Stimulated activated memory B cell treated with anti-CD40 and anti-IgM and Interleukin-4, amounts not matched to agents 10 μg/mL and 1 μg/mL and 100 μg/mL, for 72 hours (primary cell): ENCODE measurements at regions not wholly inside any gene's neighbourhood (a gene's known extent, or its start where the extent isn't known, plus 50 kb on each side); places are given as distances from the start of the nearest gene placed in this dataset.
"Not testable (repeated sequence)": the region's sequence is repeated elsewhere in the genome, so short reads cannot be mapped to it uniquely, and the experiment has no call there.

Experiments
- ATAC-seq: fragments of 150-1000 bp; cut with Tn5 transposase; 2 replicates; pipeline ENCODE4 v1.10.0; 2021
- H3K27ac Mint-ChIP-seq: one replicate; pipeline ENCODE4 v1.8.0; 2022; ENCODE audit warnings: mild to moderate bottlenecking, mixed read lengths
- H3K27me3 Mint-ChIP-seq: one replicate; pipeline ENCODE4 v1.8.0; 2022; ENCODE audit warnings: mixed read lengths
- H3K36me3 Mint-ChIP-seq: one replicate; pipeline ENCODE4 v1.8.0; 2022; ENCODE audit warnings: mixed read lengths
- H3K4me1 Mint-ChIP-seq: one replicate; pipeline ENCODE4 v1.8.0; 2022; ENCODE audit warnings: mixed read lengths
- H3K4me3 Mint-ChIP-seq: one replicate; pipeline ENCODE4 v1.8.0; 2022; ENCODE audit warnings: mild to moderate bottlenecking, moderate library complexity, mixed read lengths
- H3K9me3 Mint-ChIP-seq: one replicate; pipeline ENCODE4 v1.8.0; 2022; ENCODE audit warnings: mixed read lengths

DNA sequence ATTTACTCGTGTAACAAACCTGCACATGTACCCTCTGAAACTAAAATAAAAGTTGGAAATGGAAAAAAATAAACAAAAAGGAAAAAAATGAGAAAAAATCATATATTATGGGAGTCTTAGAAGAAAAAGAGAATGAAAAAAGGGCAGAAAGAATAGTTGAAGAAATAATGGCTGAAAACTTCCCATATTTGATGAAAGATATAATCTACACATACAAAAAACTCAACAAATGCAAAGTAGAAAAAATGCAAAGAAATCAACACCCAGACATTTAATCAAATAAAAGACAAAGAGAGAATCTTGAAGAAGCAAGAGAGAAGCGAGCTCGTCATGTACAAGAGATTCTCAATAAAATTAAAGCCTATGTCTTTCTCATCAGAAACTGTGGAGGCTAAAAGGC lies 73.8 kb downstream of the SLC25A46 start:
- ATAC-seq = no peak
- Mint-ChIP-seq H3K27me3 (peaks cover 9% of the 10 kb centered on the region), H3K4me3 (no peak overlapping the region), H3K4me1 (no peaks in the 10 kb centered on the region), H3K36me3 (no peaks in the 10 kb centered on the region), H3K27ac (no peak overlapping the region), H3K9me3 (peaks cover 4% of the 10 kb centered on the region)

DNA sequence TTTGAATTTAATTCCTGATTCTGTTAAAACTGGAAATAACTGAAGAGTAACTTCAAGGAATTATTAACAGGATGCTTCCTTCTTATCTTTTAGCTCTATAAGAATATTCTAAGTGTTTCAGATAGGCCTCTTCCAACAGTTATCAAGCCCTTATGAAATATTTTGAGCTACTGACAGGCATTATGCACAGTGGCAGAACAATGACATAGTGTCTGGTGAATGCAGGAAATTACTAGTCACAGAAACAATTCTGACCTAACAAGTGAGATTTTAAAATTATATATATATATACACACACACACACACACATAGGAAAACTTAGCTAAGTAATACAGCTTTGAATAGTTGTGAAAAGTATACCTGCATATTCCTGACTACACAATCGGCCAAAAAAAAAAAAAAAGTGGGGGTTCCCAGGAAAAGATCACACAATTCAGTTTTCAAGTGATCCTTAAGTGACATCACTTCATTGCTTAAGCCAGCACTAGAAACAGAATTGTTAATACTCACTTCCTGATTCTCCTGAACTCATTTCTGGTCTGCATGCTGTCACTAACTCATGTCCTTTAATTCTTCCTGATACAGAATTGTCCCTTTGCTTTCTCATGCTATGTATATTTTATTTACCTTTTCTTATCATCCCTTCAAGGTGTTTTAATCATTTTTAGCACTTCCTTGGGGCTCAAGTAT lies 77.3 kb downstream of the SLC25A46 start:
- no peak for ATAC-seq
- Mint-ChIP-seq H3K4me1 (no peaks in the 10 kb centered on the region), H3K9me3 (peaks cover 4% of the 10 kb centered on the region), H3K27ac (no peak overlapping the region), H3K36me3 (no peaks in the 10 kb centered on the region), H3K4me3 (no peak overlapping the region), H3K27me3 (peaks cover 9% of the 10 kb centered on the region)

DNA sequence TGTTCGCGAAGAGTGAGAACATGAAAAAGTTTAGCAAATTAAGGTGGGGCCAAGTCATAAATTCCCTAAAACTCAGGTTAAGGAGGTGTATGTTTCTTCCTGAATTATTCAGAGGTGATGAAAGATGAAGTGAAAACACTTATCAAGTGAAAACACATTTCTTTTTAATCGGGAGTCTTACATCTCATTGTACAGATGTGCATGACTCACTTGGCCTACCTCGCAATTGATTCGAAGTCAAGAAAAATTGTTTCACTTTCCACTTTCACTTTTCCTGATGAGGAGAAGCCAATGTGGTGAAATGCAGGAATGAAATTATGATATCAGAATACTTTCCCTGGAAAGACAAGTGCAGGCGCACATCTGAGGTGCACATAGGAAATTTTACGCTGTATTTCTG lies 78.7 kb downstream of the SLC25A46 start:
- no peaks in the 10 kb centered on the region for H3K36me3 Mint-ChIP-seq
- H3K9me3 Mint-ChIP-seq = peaks cover 1% of the 10 kb centered on the region
- peaks cover 4% of the 10 kb centered on the region for H3K27me3 Mint-ChIP-seq
- no peak overlapping the region for H3K27ac Mint-ChIP-seq
- H3K4me1 Mint-ChIP-seq = no peaks in the 10 kb centered on the region
- no peak overlapping the region for H3K4me3 Mint-ChIP-seq
- ATAC-seq = no peak

DNA sequence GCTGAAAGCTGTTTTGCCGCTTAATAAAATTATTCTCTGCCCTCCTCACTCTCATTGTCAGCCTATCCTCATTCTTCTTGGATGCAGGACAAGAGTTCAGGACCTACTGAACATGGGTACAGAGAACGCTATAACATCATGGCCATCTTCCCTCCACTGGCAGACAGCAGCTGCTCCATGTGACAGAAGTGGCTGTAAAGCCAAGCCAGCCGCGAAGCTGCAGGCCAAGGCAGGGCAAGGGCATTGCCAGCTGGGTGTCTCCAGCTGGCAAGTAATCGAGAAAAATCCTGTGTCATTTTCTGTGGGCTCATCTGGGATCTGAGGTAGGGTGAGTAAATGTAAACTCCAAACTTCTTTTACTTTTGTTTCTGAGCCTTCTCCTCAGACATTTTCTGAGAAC lies 84.8 kb downstream of the SLC25A46 start:
- no peaks in the 10 kb centered on the region for H3K36me3 Mint-ChIP-seq
- ATAC-seq = no peak
- H3K4me3 Mint-ChIP-seq = no peak overlapping the region
- no peaks in the 10 kb centered on the region for H3K27me3 Mint-ChIP-seq
- no peaks in the 10 kb centered on the region for H3K4me1 Mint-ChIP-seq
- H3K9me3 Mint-ChIP-seq = peaks cover 15% of the 10 kb centered on the region
- no peak overlapping the region for H3K27ac Mint-ChIP-seq

DNA sequence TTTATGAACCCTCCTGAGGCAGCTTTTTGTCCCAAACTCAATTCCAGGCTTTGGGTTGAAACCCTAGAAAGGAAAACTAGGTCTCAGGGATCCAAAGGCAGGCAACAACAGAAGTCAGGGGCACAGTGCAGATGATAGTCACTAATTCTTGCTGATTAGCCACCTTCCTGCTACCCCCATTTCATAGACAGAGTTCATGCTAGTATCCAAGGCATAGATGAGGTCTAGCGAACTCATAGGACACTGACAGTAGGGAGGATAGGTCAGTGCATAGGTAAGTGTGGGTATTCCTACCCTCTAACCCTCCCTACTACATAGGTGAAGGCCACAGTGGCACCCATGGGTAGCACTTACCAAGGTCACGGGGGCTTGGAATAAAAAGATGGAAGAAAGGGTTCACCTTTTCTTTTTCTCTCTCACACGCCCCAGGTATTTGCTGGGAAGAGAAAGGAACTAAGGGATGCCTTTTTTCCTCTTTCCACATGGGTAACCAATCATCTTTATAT lies 86.2 kb downstream of the SLC25A46 start:
- H3K27ac Mint-ChIP-seq = no peak overlapping the region
- peaks cover 17% of the 10 kb centered on the region for H3K9me3 Mint-ChIP-seq
- no peak for ATAC-seq

DNA sequence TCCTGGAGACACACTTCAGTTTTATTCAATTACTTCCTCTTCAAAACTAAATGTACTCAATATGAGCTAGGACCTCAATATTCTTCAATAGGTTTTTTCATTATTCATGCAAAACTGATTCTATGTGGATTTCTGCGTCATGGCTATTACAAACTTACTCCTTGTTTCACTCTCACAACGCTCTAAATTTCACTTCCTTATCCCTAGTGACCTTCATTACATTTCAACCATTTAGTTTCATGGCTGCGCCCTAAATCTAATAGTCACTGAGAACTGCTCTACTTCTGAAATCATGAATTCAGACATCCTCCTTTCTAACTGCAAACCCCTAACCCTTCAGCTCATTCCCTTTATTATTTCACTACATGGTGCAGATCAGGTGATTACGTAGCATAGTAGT lies 93.9 kb downstream of the SLC25A46 start:
- Mint-ChIP-seq H3K27ac (no peak overlapping the region), H3K27me3 (no peaks in the 10 kb centered on the region), H3K9me3 (peaks cover 10% of the 10 kb centered on the region), H3K4me1 (no peaks in the 10 kb centered on the region), H3K4me3 (no peak overlapping the region), H3K36me3 (no peaks in the 10 kb centered on the region)
- ATAC-seq = no peak

More for the DNA sequence above, 86.2 kb downstream of the SLC25A46 start:
- Mint-ChIP-seq H3K4me3 (no peak overlapping the region), H3K27me3 (no peaks in the 10 kb centered on the region), H3K4me1 (no peaks in the 10 kb centered on the region), H3K36me3 (no peaks in the 10 kb centered on the region)

DNA sequence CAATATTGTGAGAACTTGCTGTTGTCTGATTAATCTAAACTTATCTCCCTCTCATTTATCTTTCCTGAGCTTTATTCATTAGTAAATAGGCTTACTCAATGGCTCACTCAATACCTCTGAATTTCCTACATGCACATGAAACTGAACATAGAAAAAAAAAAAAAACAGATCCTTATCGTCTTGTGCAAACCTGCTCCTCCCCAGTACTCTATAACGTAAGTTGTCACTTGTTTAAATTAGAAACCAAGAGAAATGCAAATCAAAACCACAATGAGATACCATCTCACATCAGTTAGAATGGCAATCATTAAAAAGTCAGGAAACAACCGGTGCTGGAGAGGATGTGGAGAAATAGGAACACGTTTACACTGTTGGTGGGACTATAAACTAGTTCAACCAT lies 96.1 kb downstream of the SLC25A46 start:
- not testable (repeated sequence) for H3K36me3 Mint-ChIP-seq, ATAC-seq, H3K27ac Mint-ChIP-seq, H3K4me1 Mint-ChIP-seq, H3K4me3 Mint-ChIP-seq, H3K27me3 Mint-ChIP-seq, H3K9me3 Mint-ChIP-seq

DNA sequence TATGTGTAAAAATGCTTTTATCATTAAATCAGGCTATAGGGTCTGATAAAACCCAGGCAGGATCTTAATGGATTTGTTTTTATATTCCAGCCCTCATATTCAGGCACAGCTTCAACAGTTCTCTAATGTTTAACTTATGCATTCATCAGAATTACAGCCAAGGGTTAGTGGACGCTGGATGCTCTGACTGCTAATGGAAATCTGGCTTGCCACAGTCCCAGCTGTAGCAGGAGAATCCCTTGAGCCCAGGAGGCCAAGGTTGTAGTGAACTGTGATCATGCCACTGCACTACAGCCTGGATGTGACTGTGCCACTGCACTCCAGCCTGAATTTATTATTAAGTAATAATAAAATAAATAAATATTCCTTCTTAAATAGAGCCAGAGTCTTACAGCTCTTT lies 98.0 kb downstream of the SLC25A46 start:
- H3K9me3 Mint-ChIP-seq = peaks cover 6% of the 10 kb centered on the region
- no peak overlapping the region for H3K4me3 Mint-ChIP-seq
- H3K4me1 Mint-ChIP-seq = no peaks in the 10 kb centered on the region
- no peaks in the 10 kb centered on the region for H3K36me3 Mint-ChIP-seq
- no peak overlapping the region for H3K27ac Mint-ChIP-seq
- no peak for ATAC-seq
- H3K27me3 Mint-ChIP-seq = no peaks in the 10 kb centered on the region

DNA sequence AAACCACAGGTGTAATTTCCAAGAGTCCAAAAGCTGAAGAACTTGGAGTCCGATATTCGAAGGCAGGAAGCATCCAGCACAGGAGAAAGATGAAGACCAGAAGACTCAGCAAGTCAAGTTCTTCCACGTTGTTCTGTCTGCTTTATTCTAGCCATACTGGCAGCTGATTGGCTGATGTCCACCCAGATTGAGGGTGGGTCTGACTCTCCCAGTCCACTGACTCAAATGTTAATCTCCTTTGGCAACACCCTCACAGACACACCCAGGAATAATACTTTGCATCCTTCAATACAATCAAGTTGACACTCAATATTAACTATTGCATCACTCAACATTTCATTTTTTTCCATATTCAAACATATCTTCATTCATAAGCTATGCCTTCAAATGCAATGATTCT lies 99.5 kb downstream of the SLC25A46 start:
- not testable (repeated sequence) for H3K36me3 Mint-ChIP-seq, ATAC-seq, H3K9me3 Mint-ChIP-seq, H3K4me1 Mint-ChIP-seq, H3K27me3 Mint-ChIP-seq, H3K27ac Mint-ChIP-seq, H3K4me3 Mint-ChIP-seq

DNA sequence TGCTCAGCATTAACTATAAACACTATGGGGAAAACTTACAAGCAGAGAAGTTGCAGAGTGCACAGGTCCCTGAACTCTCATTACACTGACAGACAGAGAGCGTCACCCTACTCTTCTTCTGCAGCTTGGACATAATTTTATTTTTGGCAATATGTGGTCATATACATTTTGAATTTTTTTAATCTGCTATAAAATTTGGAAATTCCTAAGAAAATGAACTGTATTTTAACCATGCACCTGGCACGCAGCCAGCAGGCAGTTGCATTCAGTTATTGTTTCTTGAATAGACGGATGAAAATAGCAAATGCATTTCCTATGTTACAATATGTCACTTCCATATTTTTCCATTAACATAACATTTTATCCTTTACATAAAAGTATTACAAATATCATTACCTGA lies 100.2 kb downstream of the SLC25A46 start:
- Mint-ChIP-seq H3K27me3 (no peaks in the 10 kb centered on the region), H3K9me3 (peaks cover 6% of the 10 kb centered on the region), H3K4me1 (no peaks in the 10 kb centered on the region), H3K36me3 (no peaks in the 10 kb centered on the region), H3K27ac (no peak overlapping the region), H3K4me3 (no peak overlapping the region)
- no peak for ATAC-seq

DNA sequence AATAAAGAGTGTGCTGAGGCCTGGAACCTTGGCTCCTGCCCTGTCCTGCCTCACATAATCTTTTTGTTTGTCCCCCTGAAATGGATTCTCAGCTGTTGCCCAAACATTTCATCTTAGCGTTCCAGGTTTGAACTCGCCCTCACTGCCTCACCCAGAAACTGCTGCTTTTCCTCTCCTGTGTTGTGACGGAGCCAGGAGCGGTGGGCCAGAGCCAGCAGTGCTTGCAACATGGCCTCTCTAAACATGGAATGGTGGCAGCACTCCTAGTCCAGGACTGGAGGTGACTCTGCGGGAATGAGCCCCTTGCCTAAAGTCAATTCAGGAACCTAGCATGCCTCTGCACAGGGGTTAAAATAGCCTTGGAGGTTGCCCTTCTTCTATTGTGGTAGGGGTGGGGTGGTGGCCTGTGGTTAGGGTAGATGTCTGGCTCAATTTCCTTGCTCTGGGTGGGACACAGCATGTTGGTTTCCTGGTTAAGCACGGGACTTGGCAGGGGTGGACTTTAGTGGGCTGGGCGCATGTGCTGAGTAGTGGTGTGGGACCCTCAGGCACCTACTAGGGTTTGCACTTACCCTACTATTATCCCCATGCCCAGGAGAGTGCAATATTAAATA lies 101.6 kb downstream of the SLC25A46 start:
- H3K27ac Mint-ChIP-seq = no peak overlapping the region
- no peaks in the 10 kb centered on the region for H3K36me3 Mint-ChIP-seq
- no peaks in the 10 kb centered on the region for H3K27me3 Mint-ChIP-seq
- no peaks in the 10 kb centered on the region for H3K4me1 Mint-ChIP-seq
- peak; percentile 27 for ATAC-seq
- peaks cover 5% of the 10 kb centered on the region for H3K9me3 Mint-ChIP-seq
- no peak overlapping the region for H3K4me3 Mint-ChIP-seq

DNA sequence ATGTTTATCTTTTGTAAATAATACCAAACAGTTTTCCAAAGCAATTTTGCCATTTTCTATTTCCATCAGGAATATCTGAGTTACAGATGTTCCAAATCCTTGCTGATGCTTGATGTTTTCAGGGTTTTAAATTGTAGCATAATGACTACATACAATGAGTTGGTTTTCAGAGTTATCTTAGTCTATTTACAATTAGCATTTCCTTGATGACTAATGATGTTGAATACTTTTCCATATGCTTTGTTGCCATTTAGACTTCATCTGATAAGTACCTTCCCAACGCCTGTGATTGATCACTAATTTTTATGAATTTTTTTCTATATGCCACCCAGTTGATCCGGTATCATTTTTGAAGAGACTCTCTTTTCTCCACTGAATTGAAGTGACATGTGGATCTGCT lies 102.3 kb downstream of the SLC25A46 start:
- Mint-ChIP-seq H3K4me3 (no peak overlapping the region), H3K36me3 (no peaks in the 10 kb centered on the region), H3K27me3 (no peaks in the 10 kb centered on the region), H3K4me1 (no peaks in the 10 kb centered on the region), H3K27ac (no peak overlapping the region), H3K9me3 (no peaks in the 10 kb centered on the region)
- ATAC-seq = no peak

DNA sequence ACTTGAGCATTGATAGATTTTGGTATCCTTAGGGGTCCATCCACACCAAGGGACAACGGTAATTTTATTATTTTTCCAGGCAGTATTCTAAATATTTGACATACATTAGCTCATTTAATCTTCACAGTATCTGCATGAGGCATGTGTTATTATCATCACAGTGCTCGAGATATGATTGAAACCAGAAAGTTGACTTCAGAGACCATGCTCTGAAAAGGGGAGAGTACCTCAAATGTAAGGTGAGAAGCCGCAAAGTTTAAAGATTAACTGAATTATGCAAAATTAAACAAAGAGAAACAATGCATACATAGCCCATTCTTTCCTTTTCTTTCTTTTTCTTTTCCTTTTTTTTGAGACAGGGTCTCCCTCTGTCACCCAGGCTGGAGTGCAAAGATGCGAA lies 104.1 kb downstream of the SLC25A46 start:
- H3K36me3 Mint-ChIP-seq = no peaks in the 10 kb centered on the region
- no peaks in the 10 kb centered on the region for H3K4me1 Mint-ChIP-seq
- H3K27me3 Mint-ChIP-seq = no peaks in the 10 kb centered on the region
- H3K9me3 Mint-ChIP-seq = no peaks in the 10 kb centered on the region
- H3K4me3 Mint-ChIP-seq = no peak overlapping the region
- no peak for ATAC-seq
- H3K27ac Mint-ChIP-seq = no peak overlapping the region

DNA sequence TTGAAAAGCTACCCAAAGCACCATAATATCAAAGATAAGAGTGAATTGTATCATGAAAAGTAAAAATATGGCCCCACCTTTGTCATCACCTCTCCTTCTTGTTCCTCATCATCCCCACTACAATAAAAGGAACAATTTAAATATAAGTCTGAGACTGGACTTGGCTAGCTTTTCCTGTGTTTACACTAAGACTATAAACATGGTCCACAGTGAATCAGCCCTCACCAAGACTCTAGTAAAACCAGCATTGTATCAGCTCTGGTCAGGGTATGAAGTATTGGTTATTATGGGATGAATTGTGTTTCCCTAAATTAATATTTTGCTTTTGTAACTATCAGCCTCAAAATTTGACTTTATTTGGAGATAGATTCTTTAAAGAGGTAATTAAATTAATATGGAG lies 105.4 kb downstream of the SLC25A46 start:
- H3K9me3 Mint-ChIP-seq = peaks cover 4% of the 10 kb centered on the region
- no peak overlapping the region for H3K4me3 Mint-ChIP-seq
- H3K27ac Mint-ChIP-seq = no peak overlapping the region
- H3K36me3 Mint-ChIP-seq = no peaks in the 10 kb centered on the region
- ATAC-seq = no peak
- H3K27me3 Mint-ChIP-seq = no peaks in the 10 kb centered on the region
- no peaks in the 10 kb centered on the region for H3K4me1 Mint-ChIP-seq

DNA sequence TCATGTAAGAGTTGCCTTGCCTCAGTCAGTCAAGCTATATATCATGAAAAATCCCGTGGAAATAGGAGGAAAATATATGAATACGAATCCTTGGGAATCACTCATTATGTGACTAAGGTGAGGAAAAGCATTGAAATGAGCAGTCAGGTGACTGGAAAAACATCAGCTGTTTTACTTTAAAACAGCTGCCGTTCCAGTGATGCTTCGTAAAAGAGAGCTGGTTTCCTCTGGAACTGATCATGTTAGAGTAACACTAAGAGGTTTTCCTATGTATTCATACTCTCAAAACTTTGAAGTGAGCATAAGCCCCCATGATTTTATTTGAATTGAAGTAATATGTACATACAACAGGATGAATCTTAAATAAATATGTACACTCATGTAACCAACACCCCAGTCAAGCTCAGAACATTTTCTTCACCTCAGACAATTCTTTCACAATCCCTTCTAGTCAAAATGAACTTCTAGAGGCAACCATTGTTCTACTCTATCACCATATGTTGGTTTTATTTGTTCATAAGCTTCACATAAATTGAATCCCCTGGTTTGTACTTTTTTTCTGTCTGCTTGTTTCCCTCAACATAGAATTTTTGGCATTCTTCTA lies 107.7 kb downstream of the SLC25A46 start:
- no peak overlapping the region for H3K27ac Mint-ChIP-seq
- H3K36me3 Mint-ChIP-seq = no peaks in the 10 kb centered on the region
- no peaks in the 10 kb centered on the region for H3K4me1 Mint-ChIP-seq
- no peak for ATAC-seq
- H3K4me3 Mint-ChIP-seq = no peak overlapping the region
- no peaks in the 10 kb centered on the region for H3K27me3 Mint-ChIP-seq
- peaks cover 7% of the 10 kb centered on the region for H3K9me3 Mint-ChIP-seq

DNA sequence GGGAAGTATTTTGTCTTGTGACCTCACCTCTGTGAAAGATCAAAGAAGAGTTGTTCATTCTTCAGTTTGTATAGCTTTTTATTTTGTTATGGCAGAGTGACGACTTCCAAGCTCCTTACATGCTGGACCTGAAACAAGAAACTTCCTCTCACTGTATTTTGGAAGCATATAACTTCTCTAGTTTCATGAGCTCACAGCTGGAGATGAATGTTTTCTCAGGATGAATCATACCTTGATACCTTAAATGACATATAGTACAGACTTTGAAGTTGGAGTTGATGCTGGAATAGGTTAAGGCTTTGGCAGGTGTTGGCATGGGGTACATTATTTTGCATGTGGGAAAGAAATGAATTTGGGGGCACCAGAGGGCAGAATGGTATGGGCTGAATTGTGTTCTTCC lies 112.5 kb downstream of the SLC25A46 start:
- Mint-ChIP-seq H3K27ac (no peak overlapping the region), H3K36me3 (no peaks in the 10 kb centered on the region), H3K4me3 (no peak overlapping the region), H3K4me1 (no peaks in the 10 kb centered on the region), H3K9me3 (peaks cover 7% of the 10 kb centered on the region), H3K27me3 (no peaks in the 10 kb centered on the region)
- ATAC-seq = no peak
